Activated naive CD4-positive, alpha-beta T cell treated with Interleukin-2 at 50 U/mL for 16 hours (primary cell): ENCODE measurements at regions not wholly inside any gene's neighbourhood (a gene's known extent, or its start where the extent isn't known, plus 50 kb on each side); places are given as distances from the start of the nearest gene placed in this dataset.
"Not testable (repeated sequence)": the region's sequence is repeated elsewhere in the genome, so short reads cannot be mapped to it uniquely, and the experiment has no call there.

Experiments
- DNase-seq: peaks from one replicate; pipeline ENCODE4 v3.0.0-alpha.2; 2020

- no peak for DNase-seq
These were observed 194.3 kb upstream of the MSX2 start for GRCh38 chr5:174529925-174530681.

DNA sequence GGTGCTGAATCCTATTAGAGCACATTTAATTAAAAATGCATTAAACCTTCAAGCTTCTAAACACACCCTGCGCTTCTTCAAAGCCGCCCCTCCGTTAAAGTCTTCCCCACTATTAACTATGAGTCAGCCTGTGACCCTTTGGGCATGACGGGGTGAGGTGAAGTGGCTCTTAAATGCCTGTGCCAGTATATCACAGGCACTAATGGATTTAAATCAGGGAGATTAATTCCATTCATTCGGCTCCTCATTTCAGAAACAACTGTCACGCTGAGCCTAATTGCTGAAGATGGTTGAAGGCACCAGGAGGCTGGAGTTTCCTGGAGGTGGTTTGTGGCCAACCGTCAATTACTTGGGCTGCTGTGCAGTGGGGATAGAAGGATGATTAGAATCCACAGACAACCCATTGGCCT, 192.6 kb upstream of the MSX2 start:
- DNase-seq: no peak

- no peak for DNase-seq
These were observed 191.6 kb upstream of the MSX2 start for GRCh38 chr5:174532455-174533453.

- DNase-seq: no peak
These were observed 190.6 kb upstream of the MSX2 start for GRCh38 chr5:174533751-174534241.

DNA sequence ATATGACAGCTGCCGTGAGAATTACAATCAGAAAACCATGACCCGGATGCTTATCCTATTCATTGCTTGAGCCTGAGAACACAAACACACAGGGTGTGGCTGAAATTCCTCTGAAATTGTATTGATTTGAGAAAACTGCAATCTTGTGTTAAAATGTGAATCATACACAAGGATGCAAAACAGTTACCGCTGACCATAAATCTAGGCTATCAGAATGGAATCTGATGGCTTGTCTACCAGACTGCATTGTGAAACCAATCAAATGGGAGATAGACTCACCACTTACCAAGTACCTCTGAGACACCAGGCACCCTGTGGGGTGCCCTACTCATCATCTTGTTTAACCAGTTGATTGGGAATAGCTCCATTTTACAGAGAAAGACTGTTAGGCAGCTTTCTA, 188.7 kb upstream of the MSX2 start:
- DNase-seq: no peak

DNA sequence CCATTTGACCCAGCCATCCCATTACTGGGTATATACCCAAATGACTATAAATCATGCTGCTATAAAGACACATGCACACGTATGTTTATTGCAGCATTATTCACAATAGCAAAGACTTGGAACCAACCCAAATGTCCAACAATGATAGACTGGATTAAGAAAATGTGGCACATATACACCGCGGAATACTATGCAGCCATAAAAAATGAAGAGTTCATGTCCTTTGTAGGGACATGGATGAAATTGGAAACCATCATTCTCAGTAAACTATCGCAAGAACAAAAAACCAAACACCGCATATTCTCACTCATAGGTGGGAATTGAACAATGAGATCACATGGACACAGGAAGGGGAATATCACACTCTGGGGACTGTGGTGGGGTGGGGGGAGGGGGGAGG, 184.6 kb upstream of the MSX2 start:
- DNase-seq: not testable (repeated sequence)

GRCh38 chr5:174542037-174542436, 182.3 kb upstream of the MSX2 start:
- no peak for DNase-seq

GRCh38 chr5:174542471-174542870, 181.9 kb upstream of the MSX2 start:
- DNase-seq: no peak

DNA sequence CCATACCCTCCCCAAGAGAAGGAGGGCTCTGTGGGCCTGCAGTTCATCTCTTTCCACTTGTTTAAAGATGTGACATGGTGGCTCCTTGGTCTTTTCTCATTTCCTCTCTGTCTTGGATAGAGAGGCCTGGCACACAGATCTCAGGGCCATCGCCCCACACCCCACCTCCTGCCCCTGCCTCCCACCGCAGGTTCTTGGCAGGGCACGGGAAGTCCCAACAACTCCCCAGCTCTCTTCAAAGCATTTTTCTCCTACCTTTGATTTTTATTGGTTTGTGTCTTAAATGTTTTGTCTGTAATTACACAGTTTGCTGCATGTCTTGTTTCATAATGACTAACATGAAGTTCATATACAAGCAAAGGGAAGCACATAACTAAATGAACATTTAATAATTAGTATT, 178.5 kb upstream of the MSX2 start:
- DNase-seq: no peak

DNA sequence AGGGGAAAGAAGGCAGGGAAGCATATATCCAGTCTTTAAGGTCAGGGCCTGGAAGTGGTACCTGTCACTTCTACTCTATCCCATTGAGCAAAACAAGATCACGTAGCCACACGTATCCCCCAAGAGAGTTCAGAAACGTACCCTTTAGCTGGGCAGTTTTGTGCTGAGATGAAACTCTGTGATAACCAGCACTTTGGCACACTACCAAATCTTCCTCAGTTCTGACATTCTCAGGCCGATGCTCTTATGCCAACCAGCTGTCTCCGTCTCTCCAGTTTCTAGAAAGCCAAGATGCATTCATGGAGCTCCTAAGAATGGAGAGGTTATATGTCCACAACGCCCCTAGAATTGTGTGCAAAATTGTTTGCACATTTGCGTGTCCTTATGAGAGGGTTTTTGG, 176.6 kb upstream of the MSX2 start:
- DNase-seq: no peak

DNA sequence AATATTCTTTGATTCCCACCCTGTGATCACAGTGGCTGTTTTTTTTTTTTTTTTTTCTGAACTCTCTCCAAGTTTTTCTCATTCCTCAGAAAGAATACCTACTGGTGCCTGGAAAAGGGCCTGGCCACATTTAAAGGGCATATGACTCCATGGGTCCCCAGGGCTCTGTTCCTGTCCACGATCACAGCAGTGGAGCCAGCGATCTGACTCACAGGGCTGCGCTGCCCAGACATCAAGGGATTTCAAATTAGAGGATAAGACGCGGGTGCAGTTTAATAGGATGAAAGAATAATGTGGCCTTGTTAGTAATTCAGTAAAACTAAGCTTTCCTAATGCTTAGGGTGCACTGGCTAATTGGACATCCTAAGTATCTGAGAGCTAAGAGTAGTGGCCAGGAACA, 175.1 kb upstream of the MSX2 start:
- DNase-seq: no peak

- DNase-seq: no peak
These were observed 174.4 kb upstream of the MSX2 start for GRCh38 chr5:174550026-174550425.

DNA sequence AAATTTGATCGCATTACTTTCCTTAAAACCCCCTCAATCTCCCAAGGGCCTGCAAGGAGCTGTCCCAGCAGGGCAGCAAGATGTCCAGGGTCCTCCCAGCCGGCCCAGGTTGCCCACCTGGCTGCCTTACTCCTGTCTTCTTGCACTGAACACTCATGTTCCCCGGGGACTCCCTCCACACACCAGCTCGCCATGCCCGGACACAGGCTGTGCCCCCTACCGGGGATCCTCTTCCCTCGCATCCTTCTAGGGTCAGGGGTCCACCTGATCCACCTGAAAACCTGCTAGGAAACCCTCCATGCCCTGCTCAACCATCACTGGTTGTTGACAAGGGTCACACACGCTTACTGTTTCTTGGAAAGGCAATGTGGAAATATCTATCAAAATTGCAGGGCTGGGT, 172.0 kb upstream of the MSX2 start:
- no peak for DNase-seq

DNA sequence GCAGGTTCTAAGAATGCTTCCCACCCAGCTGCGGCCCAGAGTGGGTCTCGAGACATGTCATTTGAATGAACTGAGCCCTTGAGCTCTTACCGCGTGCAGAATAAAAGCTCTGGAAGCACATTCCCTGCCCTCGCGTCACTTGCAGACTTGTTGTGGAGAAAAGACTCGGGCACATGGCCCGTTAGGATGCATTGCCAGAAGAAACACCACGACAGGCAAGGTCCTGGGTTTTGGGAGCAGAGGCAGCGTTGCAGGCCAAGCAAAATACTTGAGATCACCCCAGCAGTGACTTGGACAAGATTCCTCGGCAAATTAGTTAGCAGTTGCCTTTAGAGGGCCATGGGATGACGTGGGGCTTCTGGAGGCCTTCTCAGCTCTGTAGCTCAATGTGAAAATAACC, 170.8 kb upstream of the MSX2 start:
- no peak for DNase-seq

DNA sequence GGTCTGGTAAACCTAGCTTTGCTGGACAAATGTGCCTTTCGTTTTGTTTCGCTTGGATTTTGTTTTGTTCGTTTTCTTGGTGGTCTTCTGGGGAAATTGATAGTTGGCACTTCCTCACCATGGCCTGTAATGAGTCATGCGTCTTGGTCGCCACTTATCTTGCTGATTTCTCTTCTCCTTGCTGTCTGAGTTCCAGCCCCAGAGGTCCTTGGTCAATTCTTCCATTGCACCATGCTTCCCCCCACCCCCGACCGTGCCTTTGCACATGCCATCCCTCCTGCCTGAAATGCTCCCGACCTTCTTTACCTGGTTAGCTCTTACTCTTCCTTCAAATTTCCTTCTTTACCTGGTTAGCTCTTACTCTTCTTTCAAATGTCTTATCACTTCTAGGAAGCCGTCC, 168.7 kb upstream of the MSX2 start:
- no peak for DNase-seq

- DNase-seq: no peak
These were observed 167.6 kb upstream of the MSX2 start for GRCh38 chr5:174556756-174557155.

DNA sequence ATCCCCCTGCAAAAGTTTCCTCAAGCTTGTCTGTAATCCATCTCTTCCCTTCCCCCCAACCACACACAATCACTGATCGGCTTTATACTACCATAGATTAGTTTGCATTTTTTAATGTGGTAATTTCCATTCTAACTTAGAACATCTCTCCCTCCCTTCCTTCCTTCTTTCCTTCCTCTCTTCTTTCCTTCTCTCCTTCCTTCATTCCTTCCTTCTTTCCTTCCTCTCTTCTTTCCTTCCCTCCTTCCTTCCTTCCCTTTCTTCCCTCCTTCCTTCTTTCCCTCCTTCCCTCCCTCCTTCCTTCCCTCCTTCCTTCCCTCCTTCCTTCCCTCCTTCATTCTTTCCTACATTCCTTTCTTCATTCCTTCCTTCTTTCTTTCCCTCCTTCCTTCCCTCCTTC, 166.2 kb upstream of the MSX2 start:
- no peak for DNase-seq

GRCh38 chr5:174559141-174559540, 165.2 kb upstream of the MSX2 start:
- no peak for DNase-seq

GRCh38 chr5:174559566-174560090, 164.8 kb upstream of the MSX2 start:
- DNase-seq: no peak

DNA sequence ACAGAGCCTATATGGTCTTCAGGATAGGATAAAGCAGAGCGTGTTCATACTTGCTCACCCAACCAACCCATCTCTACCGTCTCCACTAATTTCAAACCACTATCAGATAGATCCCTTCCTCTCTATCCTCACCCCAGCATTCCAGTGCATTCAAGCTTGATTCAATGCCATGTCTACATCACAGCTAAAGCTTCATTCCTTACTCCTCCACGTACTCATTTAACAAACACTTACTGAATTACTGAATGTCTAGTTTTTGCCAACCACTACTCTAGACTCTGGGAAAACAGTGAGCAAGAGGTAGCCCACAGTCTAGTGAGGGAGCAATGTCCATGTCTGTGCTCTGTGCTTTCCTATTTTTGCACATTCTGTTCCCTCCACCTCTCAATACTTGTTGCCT, 163.5 kb upstream of the MSX2 start:
- no peak for DNase-seq

- DNase-seq: not testable (repeated sequence)
These were observed 161.3 kb upstream of the MSX2 start for GRCh38 chr5:174563040-174563439.

DNA sequence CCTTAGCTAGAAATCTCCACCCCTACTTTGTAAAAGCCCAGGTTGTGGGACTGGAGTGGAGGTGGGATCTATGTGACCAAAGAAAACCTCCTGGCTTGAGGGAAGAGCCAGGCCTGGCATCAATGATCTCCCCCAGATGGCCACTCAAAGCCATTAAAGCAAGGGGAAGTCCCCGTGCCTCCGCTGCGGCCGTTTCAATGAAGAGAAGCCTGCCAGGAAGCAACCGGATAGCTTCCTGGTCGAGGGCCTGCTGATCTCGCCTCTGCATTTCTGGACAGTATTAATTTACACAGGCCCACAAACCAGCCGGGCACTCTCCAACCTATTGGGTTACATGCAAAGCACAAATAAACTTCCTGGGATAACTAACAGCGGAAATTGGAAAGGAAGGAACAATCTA, 160.5 kb upstream of the MSX2 start:
- no peak for DNase-seq

- no peak for DNase-seq
These were observed 156.8 kb upstream of the MSX2 start for GRCh38 chr5:174567506-174568141.
